WTC11 (cell line): ENCODE measurements at regions not wholly inside any gene's neighbourhood (a gene's known extent, or its start where the extent isn't known, plus 50 kb on each side); places are given as distances from the start of the nearest gene placed in this dataset.

Experiments
- ATAC-seq: fragments of 200-7000 bp; cut with Tn5 transposase; 2 replicates; pipeline ENCODE4 v1.10.0; 2021; ENCODE audit warnings: mild to moderate bottlenecking, moderate library complexity
- CTCF ChIA-PET: fragments of 300-600 bp; sonication (Branson Sonifier 250); formaldehyde crosslinking; loops from one replicate; lab custom pipeline; 2021; ENCODE audit warnings: antibody characterized with exemption; lab: Charles Lee
- POLR2A ChIA-PET: fragments of 350-600 bp; sonication (Branson Sonifier 250); formaldehyde crosslinking; loops from one replicate; lab custom pipeline; 2021; ENCODE audit warnings: antibody characterized with exemption; lab: Charles Lee
- DNase-seq: peaks from one replicate; pipeline ENCODE4 v3.0.0; 2021; ENCODE audit warnings: low spot score
- H3K27ac Mint-ChIP-seq: 2 replicates; pipeline ENCODE4 v1.8.0; 2021; ENCODE audit warnings: mixed read lengths
- H3K27me3 Mint-ChIP-seq: 2 replicates; pipeline ENCODE4 v1.8.0; 2021; ENCODE audit warnings: low read depth, mild to moderate bottlenecking, moderate library complexity, mixed read lengths
- H3K36me3 Mint-ChIP-seq: 2 replicates; pipeline ENCODE4 v1.8.0; 2021; ENCODE audit warnings: mixed read lengths
- H3K4me1 Mint-ChIP-seq: 2 replicates; pipeline ENCODE4 v1.8.0; 2022; ENCODE audit warnings: mixed read lengths
- H3K4me3 Mint-ChIP-seq: 2 replicates; pipeline ENCODE4 v1.8.0; 2021; ENCODE audit warnings: mild to moderate bottlenecking, moderate library complexity, mixed read lengths
- H3K9me3 Mint-ChIP-seq: 2 replicates; pipeline ENCODE4 v1.8.0; 2021; ENCODE audit warnings: mixed read lengths
- AFF4 ChIP-seq: sonication (generic); formaldehyde crosslinking; IDR thresholded peaks from 2 replicates; pipeline ENCODE4 v1.8.1; 2023; ENCODE audit warnings: mild to moderate bottlenecking, missing genetic modification reagents, borderline replicate concordance
- ATF3 ChIP-seq: sonication (generic); formaldehyde crosslinking; conservative IDR thresholded peaks from 2 replicates; pipeline ENCODE4 v1.8.1; 2022; ENCODE audit warnings: mild to moderate bottlenecking, missing genetic modification reagents
- FOXJ3 ChIP-seq: sonication (generic); formaldehyde crosslinking; IDR thresholded peaks from 2 replicates; pipeline ENCODE4 v1.9.0; 2021; ENCODE audit warnings: missing genetic modification reagents, mild to moderate bottlenecking, borderline replicate concordance
- GTF2I ChIP-seq: fragments of 250-450 bp; sonication (Bioruptor Pico); conservative IDR thresholded peaks from 2 replicates; pipeline ENCODE4 v1.4.0; 2021; ENCODE audit warnings: mild to moderate bottlenecking
- JAZF1 ChIP-seq: fragments of 250-450 bp; sonication (Bioruptor Pico); IDR thresholded peaks from 2 replicates; pipeline ENCODE4 v1.9.0; 2021; ENCODE audit warnings: moderate library complexity, mild to moderate bottlenecking, inconsistent platforms
- JUN ChIP-seq: sonication (generic); formaldehyde crosslinking; IDR thresholded peaks from 2 replicates; pipeline ENCODE4 v1.8.0; 2023; ENCODE audit warnings: mild to moderate bottlenecking, missing genetic modification reagents
- NR3C1 ChIP-seq: sonication (generic); formaldehyde crosslinking; conservative IDR thresholded peaks from 2 replicates; pipeline ENCODE4 v1.8.1; 2023; ENCODE audit warnings: low read depth, mild to moderate bottlenecking, missing genetic modification reagents
- STAT6 ChIP-seq: sonication (generic); formaldehyde crosslinking; conservative IDR thresholded peaks from 2 replicates; pipeline ENCODE4 v1.8.1; 2023; ENCODE audit warnings: mild to moderate bottlenecking, low read depth, missing genetic modification reagents, moderate library complexity
- TEAD4 ChIP-seq: sonication (generic); formaldehyde crosslinking; IDR thresholded peaks from 2 replicates; pipeline ENCODE4 v1.8.0; 2022; ENCODE audit warnings: mild to moderate bottlenecking, missing genetic modification reagents
- TP53 ChIP-seq: sonication (generic); formaldehyde crosslinking; IDR thresholded peaks from 2 replicates; pipeline ENCODE4 v1.8.1; 2023; ENCODE audit warnings: mild to moderate bottlenecking, missing genetic modification reagents
- ZNF219 ChIP-seq: sonication (generic); formaldehyde crosslinking; IDR thresholded peaks from 2 replicates; pipeline ENCODE4 v1.8.0; 2023; ENCODE audit warnings: missing genetic modification reagents, mild to moderate bottlenecking, borderline replicate concordance
- ZNF423 ChIP-seq: fragments of 250-450 bp; sonication (Bioruptor Pico); IDR thresholded peaks from 2 replicates; pipeline ENCODE4 v2.1.2; 2022; ENCODE audit warnings: mild to moderate bottlenecking, moderate library complexity
- ZNF671 ChIP-seq: fragments of 250-450 bp; sonication (Bioruptor Pico); IDR thresholded peaks from 2 replicates; pipeline ENCODE4 v1.8.0; 2021; ENCODE audit warnings: mild to moderate bottlenecking
- TF ChIP-seq, protein P1 (sequence below): sonication (generic); formaldehyde crosslinking; IDR thresholded peaks from 2 replicates; pipeline ENCODE4 v1.8.0; 2022; ENCODE audit warnings: mild to moderate bottlenecking, missing genetic modification reagents
- TF ChIP-seq, protein P2 (sequence below): sonication (generic); formaldehyde crosslinking; IDR thresholded peaks from 2 replicates; pipeline ENCODE4 v1.8.0; 2022; ENCODE audit warnings: mild to moderate bottlenecking, missing genetic modification reagents
- TF ChIP-seq, protein P3 (sequence below): sonication (generic); formaldehyde crosslinking; IDR thresholded peaks from 2 replicates; pipeline ENCODE4 v1.8.1; 2022; ENCODE audit warnings: low read depth, mild to moderate bottlenecking, moderate library complexity, missing genetic modification reagents, borderline replicate concordance
- TF ChIP-seq, protein P4 (sequence below): sonication (generic); formaldehyde crosslinking; IDR thresholded peaks from 2 replicates; pipeline ENCODE4 v1.8.1; 2022; ENCODE audit warnings: mild to moderate bottlenecking, missing genetic modification reagents, moderate library complexity, borderline replicate concordance
- TF ChIP-seq, protein P5 (sequence below): sonication (generic); formaldehyde crosslinking; IDR thresholded peaks from 2 replicates; pipeline ENCODE4 v1.8.0; 2022; ENCODE audit warnings: mild to moderate bottlenecking, missing genetic modification reagents
- TF ChIP-seq, protein P6 (sequence below): sonication (generic); formaldehyde crosslinking; IDR thresholded peaks from 2 replicates; pipeline ENCODE4 v1.8.0; 2022; ENCODE audit warnings: mild to moderate bottlenecking, missing genetic modification reagents

DNA sequence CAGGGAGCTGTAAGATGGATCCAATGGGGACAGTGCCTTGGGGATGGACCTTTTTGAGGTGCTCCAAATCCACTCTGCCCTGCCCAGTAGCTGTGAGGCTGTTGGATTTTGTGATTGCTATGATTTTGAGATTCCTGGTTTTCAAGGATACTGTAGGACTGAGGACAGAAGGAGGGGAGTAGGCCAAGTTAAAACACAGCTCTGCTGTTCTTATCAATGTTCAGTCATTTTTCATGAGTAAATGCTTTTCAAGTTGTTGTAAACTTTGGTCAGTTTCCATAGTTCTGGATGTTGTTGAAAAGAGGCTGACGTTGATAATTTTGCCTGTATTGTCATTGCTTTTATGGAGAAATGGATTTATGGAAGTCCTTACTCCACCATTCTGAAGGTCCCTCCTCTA is 361.2 kb downstream of the ZNF516 start (continued):
- TF ChIP-seq, protein P1, sequence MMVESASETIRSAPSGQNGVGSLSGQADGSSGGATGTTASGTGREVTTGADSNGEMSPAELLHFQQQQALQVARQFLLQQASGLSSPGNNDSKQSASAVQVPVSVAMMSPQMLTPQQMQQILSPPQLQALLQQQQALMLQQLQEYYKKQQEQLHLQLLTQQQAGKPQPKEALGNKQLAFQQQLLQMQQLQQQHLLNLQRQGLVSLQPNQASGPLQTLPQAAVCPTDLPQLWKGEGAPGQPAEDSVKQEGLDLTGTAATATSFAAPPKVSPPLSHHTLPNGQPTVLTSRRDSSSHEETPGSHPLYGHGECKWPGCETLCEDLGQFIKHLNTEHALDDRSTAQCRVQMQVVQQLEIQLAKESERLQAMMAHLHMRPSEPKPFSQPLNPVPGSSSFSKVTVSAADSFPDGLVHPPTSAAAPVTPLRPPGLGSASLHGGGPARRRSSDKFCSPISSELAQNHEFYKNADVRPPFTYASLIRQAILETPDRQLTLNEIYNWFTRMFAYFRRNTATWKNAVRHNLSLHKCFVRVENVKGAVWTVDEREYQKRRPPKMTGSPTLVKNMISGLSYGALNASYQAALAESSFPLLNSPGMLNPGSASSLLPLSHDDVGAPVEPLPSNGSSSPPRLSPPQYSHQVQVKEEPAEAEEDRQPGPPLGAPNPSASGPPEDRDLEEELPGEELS (CRISPR knock-in tag), result no peak
- no peak for TF ChIP-seq ZNF671 (CRISPR knock-in tag)
- TF ChIP-seq, protein P2, sequence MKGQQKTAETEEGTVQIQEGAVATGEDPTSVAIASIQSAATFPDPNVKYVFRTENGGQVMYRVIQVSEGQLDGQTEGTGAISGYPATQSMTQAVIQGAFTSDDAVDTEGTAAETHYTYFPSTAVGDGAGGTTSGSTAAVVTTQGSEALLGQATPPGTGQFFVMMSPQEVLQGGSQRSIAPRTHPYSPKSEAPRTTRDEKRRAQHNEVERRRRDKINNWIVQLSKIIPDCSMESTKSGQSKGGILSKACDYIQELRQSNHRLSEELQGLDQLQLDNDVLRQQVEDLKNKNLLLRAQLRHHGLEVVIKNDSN (CRISPR knock-in tag), result no peak
- TF ChIP-seq TP53 (CRISPR knock-in tag), result no peak
- no peak for TF ChIP-seq GTF2I (CRISPR knock-in tag)
- TF ChIP-seq, protein P3, sequence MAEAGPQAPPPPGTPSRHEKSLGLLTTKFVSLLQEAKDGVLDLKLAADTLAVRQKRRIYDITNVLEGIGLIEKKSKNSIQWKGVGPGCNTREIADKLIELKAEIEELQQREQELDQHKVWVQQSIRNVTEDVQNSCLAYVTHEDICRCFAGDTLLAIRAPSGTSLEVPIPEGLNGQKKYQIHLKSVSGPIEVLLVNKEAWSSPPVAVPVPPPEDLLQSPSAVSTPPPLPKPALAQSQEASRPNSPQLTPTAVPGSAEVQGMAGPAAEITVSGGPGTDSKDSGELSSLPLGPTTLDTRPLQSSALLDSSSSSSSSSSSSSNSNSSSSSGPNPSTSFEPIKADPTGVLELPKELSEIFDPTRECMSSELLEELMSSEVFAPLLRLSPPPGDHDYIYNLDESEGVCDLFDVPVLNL, result no peak
- TF ChIP-seq JAZF1, result no peak
- TF ChIP-seq AFF4 (CRISPR knock-in tag), result no peak
- TF ChIP-seq, protein P4, sequence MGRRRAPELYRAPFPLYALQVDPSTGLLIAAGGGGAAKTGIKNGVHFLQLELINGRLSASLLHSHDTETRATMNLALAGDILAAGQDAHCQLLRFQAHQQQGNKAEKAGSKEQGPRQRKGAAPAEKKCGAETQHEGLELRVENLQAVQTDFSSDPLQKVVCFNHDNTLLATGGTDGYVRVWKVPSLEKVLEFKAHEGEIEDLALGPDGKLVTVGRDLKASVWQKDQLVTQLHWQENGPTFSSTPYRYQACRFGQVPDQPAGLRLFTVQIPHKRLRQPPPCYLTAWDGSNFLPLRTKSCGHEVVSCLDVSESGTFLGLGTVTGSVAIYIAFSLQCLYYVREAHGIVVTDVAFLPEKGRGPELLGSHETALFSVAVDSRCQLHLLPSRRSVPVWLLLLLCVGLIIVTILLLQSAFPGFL (CRISPR knock-in tag), result no peak
- no peak for TF ChIP-seq NR3C1 (CRISPR knock-in tag)

GRCh38 chr18:76131738-76132137 is 363.3 kb downstream of the ZNF516 start:
- CTCF ChIA-PET, result no interaction called here
- H3K4me3 Mint-ChIP-seq, result no peak overlapping the region
- no peak overlapping the region for H3K27ac Mint-ChIP-seq
- H3K36me3 Mint-ChIP-seq, result peaks cover 8% of the 10 kb centered on the region
- TF ChIP-seq JUN (no peak), FOXJ3 (no peak), ZNF423 (CRISPR knock-in tag) (no peak), ZNF219 (CRISPR knock-in tag) (no peak), ATF3 (CRISPR knock-in tag) (no peak), TEAD4 (CRISPR knock-in tag) (no peak), STAT6 (CRISPR knock-in tag) (no peak)
- TF ChIP-seq, protein P1 (CRISPR knock-in tag), result no peak
- TF ChIP-seq, protein P5, sequence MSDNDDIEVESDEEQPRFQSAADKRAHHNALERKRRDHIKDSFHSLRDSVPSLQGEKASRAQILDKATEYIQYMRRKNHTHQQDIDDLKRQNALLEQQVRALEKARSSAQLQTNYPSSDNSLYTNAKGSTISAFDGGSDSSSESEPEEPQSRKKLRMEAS (CRISPR knock-in tag), result no peak
- TF ChIP-seq, protein P6, sequence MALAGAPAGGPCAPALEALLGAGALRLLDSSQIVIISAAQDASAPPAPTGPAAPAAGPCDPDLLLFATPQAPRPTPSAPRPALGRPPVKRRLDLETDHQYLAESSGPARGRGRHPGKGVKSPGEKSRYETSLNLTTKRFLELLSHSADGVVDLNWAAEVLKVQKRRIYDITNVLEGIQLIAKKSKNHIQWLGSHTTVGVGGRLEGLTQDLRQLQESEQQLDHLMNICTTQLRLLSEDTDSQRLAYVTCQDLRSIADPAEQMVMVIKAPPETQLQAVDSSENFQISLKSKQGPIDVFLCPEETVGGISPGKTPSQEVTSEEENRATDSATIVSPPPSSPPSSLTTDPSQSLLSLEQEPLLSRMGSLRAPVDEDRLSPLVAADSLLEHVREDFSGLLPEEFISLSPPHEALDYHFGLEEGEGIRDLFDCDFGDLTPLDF (CRISPR knock-in tag), result no peak
- TF ChIP-seq, protein P3, result no peak
- ATAC-seq (no peak), DNase-seq (no peak)
- no peaks in the 10 kb centered on the region for H3K27me3 Mint-ChIP-seq
- H3K4me1 Mint-ChIP-seq, result no peaks in the 10 kb centered on the region
- POLR2A ChIA-PET, result no interaction called here
- peaks cover 23% of the 10 kb centered on the region for H3K9me3 Mint-ChIP-seq
